Effector CD4-positive, alpha-beta T cell (primary cell): ENCODE measurements at regions not wholly inside any gene's neighbourhood (a gene's known extent, or its start where the extent isn't known, plus 50 kb on each side); places are given as distances from the start of the nearest gene placed in this dataset.
"Not testable (repeated sequence)": the region's sequence is repeated elsewhere in the genome, so short reads cannot be mapped to it uniquely, and the experiment has no call there.

Source experiments
- DNase-seq: peaks from one replicate; pipeline ENCODE4 v3.0.0-alpha.2; 2020

DNA sequence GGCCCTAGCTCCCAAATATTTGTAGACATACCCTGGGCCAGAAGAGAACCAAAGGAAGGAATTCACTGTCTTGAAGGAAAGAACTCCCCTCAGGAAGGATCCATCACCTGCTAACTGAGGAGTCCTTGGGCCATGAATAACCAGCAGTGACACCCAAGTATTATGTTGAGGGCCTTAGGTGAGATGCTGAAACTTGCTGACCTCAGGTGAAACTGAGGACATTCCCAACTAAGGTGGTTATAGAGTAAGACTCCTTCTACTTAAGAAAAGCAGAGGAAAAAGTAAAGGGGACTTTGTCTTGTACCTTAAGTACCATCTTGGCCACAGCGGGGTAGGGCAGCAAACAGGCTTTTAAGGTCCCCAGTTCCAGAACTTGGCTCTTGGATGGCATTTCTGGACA is 491.7 kb downstream of the C6orf118 start:
- DNase-seq = no peak

DNA sequence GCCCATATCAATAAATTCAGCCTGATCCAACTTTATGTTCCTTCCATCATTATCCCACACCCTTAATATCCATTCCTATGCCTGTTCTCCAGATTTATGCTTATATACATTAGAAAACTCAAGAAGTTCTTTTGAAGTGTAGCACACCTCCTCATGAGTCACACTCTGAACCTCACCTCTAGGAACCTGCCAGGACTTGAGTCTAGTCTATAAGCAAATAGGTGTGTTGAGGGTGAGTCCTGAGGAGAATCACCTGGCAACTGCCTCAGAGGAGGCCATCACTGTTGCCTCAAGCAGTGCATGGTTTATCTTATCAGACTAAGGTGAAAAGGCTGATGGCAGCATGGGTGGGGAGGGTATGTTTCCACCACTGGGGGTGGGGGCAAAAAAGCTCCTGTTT is 496.7 kb downstream of the C6orf118 start:
- DNase-seq = no peak

DNA sequence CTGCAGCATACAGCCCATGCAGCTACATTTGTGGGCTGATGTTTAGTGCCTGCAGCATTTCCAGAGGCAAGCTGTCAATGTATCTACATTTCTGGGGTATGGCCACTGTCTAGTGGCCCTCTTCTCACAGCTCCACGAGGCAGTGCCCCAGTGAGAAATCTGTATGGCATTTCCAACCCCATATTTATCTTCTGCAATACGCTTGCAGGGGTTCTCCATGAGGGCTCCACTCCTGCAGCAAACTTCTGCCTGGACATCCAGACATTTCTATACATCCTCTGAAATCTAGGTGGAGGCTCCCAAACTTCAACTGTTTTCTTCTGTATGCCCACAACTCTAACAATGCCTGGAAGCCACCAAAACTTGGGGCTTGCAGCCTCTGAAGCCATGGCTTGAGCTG is 502.3 kb downstream of the C6orf118 start:
- no peak for DNase-seq

DNA sequence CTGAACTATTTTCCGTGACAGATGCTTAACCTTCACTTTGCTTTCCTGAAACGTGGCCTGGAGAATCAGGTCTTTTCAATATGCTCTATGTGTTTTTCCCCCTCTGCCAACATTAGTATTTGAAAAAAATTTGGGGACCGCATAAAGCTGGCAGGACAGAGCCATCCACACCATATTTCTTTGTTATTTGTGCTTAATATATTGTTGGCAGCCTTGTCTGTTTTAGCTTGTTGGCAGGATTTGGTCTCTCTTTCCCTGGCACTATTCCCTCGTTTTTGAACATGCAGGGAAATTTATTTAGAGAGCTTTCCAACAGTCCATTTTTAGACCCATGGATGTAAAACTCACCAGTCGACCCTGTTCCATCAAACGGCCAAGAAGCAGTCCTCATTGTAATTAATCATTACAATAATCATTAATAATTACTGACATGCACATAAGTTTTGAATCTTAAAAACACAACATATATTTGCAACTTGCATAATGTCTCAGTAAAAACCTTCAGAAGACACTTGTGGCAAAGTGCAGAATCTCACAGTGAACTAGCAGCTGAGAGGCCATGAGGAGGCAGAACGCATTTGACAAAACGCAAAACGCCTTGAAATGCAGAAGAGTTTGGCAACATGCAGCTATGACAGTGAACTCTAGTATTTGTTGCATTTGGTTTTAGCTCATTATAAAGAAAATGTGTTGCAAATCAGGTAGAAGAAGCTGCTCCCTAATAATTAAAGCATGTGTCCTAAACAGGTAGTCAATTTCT is 514.2 kb downstream of the C6orf118 start:
- DNase-seq = no peak

- DNase-seq = no peak
These were observed 516.7 kb downstream of the C6orf118 start for GRCh38 chr6:164792666-164793065.

- no peak for DNase-seq
These were observed 517.9 kb downstream of the C6orf118 start for GRCh38 chr6:164791498-164791897.

- DNase-seq = no peak
These were observed 545.6 kb downstream of the C6orf118 start for GRCh38 chr6:164763788-164764187.

- DNase-seq = no peak
These were observed 552.0 kb downstream of the C6orf118 start for GRCh38 chr6:164757451-164757850.

DNA sequence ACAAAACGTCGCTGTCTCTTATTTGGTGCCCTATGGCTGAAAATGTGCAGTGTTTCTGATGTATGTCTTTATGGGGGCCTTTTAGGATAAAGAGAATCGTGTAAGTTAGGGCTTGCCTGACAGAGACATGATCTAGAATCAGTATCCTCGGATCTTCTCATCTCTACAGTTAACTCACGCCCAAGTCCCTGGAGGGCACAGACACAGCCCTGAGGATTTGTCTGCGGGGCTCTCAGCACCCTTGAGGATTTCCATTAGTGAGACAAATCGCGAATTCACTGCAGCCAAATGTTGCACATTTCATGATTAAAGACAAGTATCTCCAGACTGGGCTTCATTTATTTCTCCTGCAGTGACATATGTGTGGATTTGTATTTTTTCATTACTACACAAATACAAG is 552.7 kb downstream of the C6orf118 start:
- no peak for DNase-seq

DNA sequence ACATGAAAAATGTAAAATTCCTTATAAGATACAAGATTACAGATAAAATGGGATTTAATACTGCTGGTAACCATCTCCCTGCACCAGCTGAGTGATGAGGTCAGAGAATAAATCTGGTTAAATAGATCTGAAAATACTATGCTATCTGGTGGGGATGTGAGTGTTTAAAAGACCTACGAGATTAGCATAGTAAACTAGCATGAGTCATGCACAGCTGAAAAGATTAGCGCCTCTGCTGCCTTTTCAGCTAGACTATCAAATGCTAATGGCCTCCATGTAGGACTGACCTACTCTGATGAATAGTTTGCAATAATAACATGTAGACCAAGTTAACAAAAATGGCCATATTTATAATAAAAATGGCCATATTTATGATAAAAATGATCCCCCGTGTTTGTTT is 553.3 kb downstream of the C6orf118 start:
- DNase-seq = no peak

GRCh38 chr6:164753517-164753916 is 555.9 kb downstream of the C6orf118 start:
- DNase-seq = no peak

- DNase-seq = no peak
These were observed 558.0 kb downstream of the C6orf118 start for GRCh38 chr6:164751395-164751794.

DNA sequence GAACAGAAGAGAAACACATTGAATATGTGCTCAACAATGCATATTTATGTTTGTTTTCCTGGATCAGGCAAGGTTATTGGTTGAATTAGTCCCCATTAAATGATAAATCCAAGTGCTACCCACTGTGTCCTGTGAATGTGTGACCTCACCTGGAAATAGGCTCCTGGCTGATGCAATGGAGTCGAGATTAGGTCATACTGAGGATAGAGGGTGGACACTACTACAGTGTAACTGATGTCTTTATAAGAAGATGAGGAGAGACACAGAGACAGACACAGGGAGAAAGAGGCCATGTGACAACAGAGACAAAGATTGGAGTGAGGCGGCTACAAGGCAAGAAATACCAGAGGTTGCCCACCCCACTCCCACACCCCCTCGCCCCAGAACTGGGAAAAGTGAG is 559.3 kb downstream of the C6orf118 start:
- no peak for DNase-seq

DNA sequence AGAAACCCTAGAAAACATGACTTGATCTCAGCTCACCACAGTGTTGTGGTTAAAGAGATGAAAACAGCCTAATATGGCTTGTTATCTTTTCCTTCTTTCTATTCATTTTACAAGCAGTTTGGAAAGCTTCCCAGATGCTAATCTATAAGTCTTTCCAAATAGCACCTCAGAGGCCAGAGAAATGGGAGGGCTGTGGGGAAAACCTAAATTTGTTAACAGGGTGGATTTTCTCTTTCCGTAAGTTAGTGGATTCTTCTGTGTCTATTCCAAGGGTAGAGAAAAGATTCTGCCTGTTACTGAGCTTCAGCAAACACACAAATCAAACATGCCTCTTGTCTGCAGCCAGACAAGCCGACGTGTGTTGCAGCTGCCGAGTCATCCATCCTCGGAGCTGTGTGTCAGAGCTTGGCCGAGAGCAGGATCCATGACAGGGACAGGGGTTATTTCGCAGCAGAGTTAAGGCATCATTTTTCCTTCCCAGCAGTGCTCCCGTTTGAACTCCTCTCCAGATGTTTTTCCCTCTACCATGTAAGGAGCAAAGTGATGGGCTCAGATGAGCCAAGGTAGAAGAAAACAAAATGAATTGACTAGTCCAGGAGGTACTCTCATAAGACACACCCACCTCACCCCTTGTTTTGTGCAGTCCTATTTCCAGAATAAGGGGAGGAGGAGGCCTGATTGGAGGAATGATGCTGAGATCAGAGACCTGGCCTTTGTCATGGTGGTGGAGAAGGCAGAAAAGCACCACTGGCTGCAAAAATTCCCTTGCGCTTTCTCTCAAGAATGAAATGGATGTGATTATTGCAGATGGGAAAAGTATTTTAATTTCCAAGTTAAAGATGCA is 560.0 kb downstream of the C6orf118 start:
- DNase-seq = no peak

DNA sequence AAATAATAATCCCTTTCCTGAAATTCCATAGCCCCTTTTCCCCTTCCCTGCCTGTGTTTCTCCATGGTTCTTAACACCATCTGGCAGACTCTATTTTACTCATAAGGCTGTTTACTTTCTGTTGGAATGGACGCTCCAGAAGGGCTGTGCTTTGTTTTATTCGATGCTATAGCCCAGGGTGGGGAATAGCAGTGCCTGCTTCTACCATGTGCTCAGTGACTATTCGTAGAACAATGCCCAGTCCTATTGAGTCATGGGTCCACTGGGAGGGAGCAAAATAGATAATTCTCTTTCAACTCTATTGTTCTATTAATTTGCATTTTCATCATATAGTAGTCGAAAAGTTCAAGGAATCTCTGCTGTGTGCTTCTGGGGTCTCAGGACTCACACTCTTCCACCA is 565.1 kb downstream of the C6orf118 start:
- no peak for DNase-seq

- no peak for DNase-seq
These were observed 567.4 kb downstream of the C6orf118 start for GRCh38 chr6:164741938-164742451.

DNA sequence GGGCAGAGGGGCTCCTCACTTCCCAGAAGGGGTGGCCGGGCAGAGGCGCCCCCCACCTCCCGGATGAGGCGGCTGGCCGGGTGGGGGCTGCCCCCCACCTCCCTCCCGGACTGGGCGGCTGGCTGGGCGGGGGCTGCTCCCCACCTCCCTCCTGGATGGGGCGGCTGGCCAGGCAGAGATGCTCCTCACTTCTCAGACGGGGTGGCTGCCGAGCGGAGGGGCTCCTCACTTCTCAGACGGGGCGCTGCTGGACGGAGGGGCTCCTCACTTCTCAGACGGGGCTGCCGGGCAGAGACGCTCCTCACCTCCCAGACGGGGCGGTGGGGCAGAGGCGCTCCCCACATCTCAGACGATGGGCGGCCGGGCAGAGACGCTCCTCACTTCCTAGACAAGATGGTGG is 573.3 kb downstream of the C6orf118 start:
- DNase-seq = not testable (repeated sequence)

DNA sequence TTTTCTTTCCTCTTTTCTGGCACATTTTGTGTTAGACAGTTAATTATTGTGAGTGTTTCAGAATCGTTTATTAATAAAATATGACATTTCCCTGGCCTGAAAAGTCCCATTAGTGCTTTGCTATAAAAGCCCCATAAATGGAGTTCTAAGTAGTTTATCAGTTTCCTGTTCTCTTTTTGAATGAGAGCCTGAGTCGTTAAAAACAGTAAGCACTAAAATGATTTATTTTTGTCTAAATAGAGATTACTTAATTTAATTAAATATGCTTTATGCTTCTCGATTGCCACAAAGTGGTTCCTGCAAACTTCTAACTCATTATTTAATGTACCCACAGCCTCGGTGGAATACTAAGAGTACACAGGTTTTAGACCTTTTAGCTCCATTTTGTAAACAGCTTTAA is 577.9 kb downstream of the C6orf118 start:
- DNase-seq = no peak

GRCh38 chr6:164721460-164721859 is 587.9 kb downstream of the C6orf118 start:
- DNase-seq = no peak

DNA sequence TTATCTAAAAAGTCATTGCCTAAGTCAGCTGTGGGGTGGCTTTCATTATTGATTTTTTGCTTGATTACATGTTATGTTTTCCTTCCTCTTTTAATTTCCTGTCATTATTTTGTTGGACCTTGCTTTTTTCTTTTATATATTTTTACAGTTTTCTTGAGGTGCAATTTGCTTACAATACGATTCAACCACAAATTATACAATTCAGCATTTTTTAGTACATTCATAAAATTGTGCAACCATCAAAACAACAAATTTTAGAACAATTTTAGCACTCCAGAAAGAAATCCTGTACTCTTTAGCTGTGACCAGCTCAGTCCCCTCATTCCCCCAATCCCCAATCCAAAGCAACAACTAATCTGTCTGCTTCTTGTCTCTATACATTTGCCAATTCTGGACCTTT is 608.9 kb downstream of the C6orf118 start:
- DNase-seq = no peak

GRCh38 chr6:164695896-164696295 is 613.5 kb downstream of the C6orf118 start:
- DNase-seq = no peak

DNA sequence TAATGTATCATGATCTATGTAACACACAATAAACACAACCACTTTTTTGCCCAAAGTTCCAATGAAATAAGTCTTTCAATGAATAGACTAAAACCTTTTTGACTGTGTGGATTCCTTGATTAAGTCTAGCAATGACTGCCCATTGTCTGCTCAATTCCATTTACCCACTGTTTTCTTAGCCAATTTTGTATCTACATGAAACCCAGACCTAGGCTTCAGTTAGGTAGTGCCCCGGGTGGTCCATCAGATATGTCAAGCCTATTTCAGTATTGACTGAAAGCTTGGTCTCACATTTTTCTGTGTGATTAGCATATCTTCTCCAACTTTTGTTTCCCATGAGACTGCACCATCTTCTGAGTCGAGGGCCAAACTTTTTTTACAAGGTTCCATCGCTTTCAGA is 615.0 kb downstream of the C6orf118 start:
- DNase-seq = no peak

DNA sequence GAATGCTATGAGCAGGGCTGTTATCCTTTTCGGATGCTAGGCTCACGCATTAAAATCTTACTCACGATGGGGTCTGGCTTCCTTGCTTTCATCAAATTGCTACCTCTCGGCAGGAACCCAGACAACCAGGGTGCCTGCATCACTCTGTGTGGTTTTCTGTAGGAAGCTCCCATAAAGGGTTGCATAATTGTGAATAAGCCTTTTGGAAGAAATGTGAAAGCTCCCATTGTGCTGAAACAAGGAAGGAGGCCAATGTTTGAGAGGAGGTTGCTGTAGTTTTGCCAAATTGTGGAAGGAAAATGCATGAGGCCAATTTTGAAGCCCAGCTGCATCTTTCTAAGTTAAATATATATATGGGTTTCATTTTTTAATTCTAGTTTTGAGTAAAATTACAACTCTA is 615.5 kb downstream of the C6orf118 start:
- DNase-seq = no peak
